HG03565 (cell line): ENCODE measurements at regions not wholly inside any gene's neighbourhood (a gene's known extent, or its start where the extent isn't known, plus 50 kb on each side); places are given as distances from the start of the nearest gene placed in this dataset.
"Not testable (repeated sequence)": the region's sequence is repeated elsewhere in the genome, so short reads cannot be mapped to it uniquely, and the experiment has no call there.

Experiments used
- ATAC-seq: cut with Tn5 transposase; IDR thresholded peaks from one replicate; pipeline ENCODE4 v1.9.1; 2021; ENCODE audit warnings: mild to moderate bottlenecking, moderate library complexity; ENCODE audit not compliant: unreplicated experiment

GRCh38 chr6:71197267-71197666 is 91.3 kb upstream of the OGFRL1 start:
- ATAC-seq, result no peak

- no peak for ATAC-seq
Observed at GRCh38 chr6:71197780-71198179, 90.8 kb upstream of the OGFRL1 start.

- no peak for ATAC-seq
Observed at GRCh38 chr6:71198908-71199307, 89.7 kb upstream of the OGFRL1 start.

GRCh38 chr6:71199736-71200135 is 88.9 kb upstream of the OGFRL1 start:
- ATAC-seq, result no peak

- no peak for ATAC-seq
Observed at GRCh38 chr6:71203206-71203605, 85.4 kb upstream of the OGFRL1 start.

GRCh38 chr6:71204741-71205140 is 83.9 kb upstream of the OGFRL1 start:
- ATAC-seq, result no peak

- ATAC-seq, result no peak
Observed at GRCh38 chr6:71205336-71205956, 83.2 kb upstream of the OGFRL1 start.

GRCh38 chr6:71206089-71206488 is 82.5 kb upstream of the OGFRL1 start:
- no peak for ATAC-seq

GRCh38 chr6:71209206-71209605 is 79.4 kb upstream of the OGFRL1 start:
- no peak for ATAC-seq

GRCh38 chr6:71209626-71210025 is 79.0 kb upstream of the OGFRL1 start:
- no peak for ATAC-seq

- ATAC-seq, result no peak
Observed at GRCh38 chr6:71211799-71212198, 76.8 kb upstream of the OGFRL1 start.

GRCh38 chr6:71220466-71220865 is 68.1 kb upstream of the OGFRL1 start:
- no peak for ATAC-seq

GRCh38 chr6:71222671-71223070 is 65.9 kb upstream of the OGFRL1 start:
- ATAC-seq, result no peak

- no peak for ATAC-seq
Observed at GRCh38 chr6:71224011-71224410, 64.6 kb upstream of the OGFRL1 start.

GRCh38 chr6:71226151-71226550 is 62.5 kb upstream of the OGFRL1 start:
- no peak for ATAC-seq

GRCh38 chr6:71228461-71229041 is 60.1 kb upstream of the OGFRL1 start:
- ATAC-seq, result no peak

GRCh38 chr6:71229477-71229876 is 59.1 kb upstream of the OGFRL1 start:
- ATAC-seq, result no peak

- not testable (repeated sequence) for ATAC-seq
Observed at GRCh38 chr6:71232890-71233289, 55.7 kb upstream of the OGFRL1 start.

GRCh38 chr6:71236926-71237434 is 51.6 kb upstream of the OGFRL1 start:
- ATAC-seq, result no peak

GRCh38 chr6:71238351-71238750 is 50.3 kb upstream of the OGFRL1 start:
- ATAC-seq, result no peak
